HG03039 (cell line): ENCODE measurements at regions not wholly inside any gene's neighbourhood (a gene's known extent, or its start where the extent isn't known, plus 50 kb on each side); places are given as distances from the start of the nearest gene placed in this dataset.

Experiments used
- ATAC-seq: cut with Tn5 transposase; IDR thresholded peaks from one replicate; pipeline ENCODE4 v1.9.1; 2021; ENCODE audit warnings: mild to moderate bottlenecking, moderate library complexity; ENCODE audit not compliant: unreplicated experiment

GRCh38 chr15:98139337-98139736, 178.8 kb downstream of the ARRDC4 start:
- no peak for ATAC-seq

DNA sequence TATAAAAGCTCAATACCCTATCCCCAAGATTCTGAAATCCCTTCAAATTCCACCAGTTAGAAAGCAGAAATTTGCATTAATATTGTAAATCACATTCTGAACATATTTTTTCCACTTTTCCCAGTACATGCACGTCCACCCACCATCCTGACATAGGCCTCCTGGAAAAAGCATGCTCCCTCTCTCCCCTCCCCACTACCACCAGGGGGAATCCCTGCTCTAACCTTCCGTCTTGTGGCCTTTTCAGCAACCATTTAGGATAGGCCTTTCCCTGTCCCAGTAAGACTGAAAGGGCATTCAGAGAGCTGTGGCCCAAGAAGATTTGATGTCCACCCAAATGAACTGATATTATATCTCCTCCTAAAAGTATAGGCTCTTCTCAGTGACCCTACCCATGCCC, 182.1 kb downstream of the ARRDC4 start:
- ATAC-seq = no peak

DNA sequence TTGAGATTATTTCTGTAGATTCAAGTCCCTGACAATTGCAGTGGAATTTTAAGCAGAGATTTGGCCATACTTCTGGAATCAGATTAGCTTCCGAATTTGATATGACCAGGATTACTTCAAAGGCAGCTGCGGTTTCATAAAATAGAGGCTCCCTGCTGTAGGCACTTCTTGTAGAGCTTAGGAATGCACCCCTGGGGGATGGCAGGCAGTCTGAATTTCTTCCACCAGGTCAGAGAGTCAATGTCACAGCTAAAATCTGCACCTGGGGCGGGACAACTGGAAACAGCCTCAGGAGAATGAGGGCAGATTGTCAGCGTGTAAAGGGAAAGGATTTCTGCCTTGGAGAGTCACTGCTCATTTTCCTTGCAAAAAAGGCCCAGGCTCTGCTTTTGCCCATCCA, 182.6 kb downstream of the ARRDC4 start:
- ATAC-seq = no peak

- ATAC-seq = no peak
These were observed 183.9 kb downstream of the ARRDC4 start for GRCh38 chr15:98144388-98144787.

DNA sequence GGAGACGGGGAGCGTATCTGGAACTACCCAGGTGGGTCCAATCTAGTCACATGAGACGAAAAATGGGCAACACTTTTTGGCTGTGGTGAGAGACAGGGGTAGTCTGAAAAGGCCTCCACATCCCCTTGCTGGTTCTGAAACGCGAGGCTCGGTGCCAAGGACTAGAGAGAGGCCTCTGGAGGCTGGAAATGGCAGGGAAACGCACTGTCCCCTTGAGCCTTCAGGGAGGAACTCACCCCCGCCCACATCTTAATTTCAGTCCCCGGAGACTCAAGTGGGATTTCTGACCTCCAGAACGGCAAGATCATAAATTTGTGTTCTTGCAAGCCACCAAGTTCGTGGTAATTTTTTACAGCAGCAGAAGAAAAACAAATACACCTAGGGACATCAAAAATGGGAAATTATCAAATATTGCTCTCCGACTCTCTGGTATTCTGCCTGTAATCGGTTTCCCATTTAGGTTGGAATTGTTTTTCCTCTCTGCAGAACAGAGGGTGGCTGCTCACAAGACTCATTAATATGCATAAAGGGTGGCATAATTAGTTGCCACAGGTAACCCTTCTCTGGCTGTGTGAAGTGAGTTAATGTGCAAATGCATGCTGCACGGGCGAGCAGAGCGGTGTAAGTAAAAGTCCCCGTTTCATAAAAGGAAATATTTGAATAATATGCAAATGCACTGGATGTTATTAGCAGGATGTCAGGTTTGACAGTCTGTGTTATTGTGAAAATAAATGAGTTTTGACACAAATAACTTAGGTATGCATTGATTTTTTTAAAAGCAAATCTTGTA, 185.7 kb downstream of the ARRDC4 start:
- no peak for ATAC-seq

- ATAC-seq = no peak
These were observed 186.9 kb downstream of the ARRDC4 start for GRCh38 chr15:98147415-98147814.

- ATAC-seq = no peak
These were observed 189.6 kb downstream of the ARRDC4 start for GRCh38 chr15:98150084-98150483.

DNA sequence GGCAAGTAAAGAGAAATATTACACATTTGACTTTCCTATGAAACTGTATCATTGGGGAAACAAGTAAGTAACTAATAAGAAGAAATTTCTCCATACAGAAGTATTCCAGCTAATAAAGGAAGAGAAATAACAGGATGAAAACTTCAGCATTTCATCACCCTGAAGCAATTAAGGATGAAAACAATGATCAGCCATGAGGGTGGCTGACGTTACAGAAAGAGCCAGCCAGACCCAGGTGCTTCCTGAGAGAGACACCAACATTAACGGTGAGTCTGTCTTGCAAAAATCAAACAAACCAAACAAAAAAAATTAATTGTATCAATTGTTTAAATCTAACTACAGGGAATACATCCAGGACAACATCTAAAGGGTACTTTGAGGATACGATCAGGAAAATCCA, 190.0 kb downstream of the ARRDC4 start:
- no peak for ATAC-seq

DNA sequence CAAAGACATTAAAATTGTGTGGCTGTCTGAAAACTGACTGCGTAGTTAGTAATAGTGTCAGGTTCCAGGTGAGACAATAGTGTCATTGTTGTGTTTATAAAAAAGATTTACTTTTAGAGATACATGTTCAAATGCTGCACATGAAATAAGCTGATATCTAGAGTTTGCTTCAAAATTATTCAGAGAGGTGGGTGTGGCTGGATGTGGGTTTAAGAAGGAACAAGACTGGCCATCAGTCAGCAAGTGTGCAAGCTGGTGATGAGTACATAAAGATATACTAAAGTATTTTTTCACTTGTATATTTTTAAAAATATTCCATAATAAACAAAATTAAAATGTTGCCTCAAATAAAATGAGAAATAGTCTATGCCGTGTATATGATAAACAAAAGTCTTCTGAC, 190.6 kb downstream of the ARRDC4 start:
- no peak for ATAC-seq

GRCh38 chr15:98152156-98152555, 191.7 kb downstream of the ARRDC4 start:
- ATAC-seq = no peak

- ATAC-seq = no peak
These were observed 194.4 kb downstream of the ARRDC4 start for GRCh38 chr15:98154863-98155262.

DNA sequence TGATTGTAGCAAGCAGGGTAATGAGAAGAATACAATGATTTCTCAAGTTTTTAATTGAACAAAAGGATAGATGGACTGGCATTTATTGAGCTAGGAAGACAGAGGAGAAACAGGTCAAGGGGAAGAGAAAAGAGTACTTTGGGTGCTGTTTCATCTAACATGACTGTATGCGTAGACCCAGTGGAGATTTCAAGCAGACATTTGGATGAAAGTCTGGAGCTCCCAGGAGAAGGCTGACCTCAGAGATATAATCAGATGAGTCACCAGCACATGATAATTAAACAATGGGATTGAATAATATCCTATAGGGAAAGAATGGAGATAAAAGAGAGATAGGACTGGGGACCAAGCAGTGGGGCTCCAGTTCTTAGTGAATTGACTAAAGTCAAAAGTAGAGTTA, 194.9 kb downstream of the ARRDC4 start:
- ATAC-seq = no peak

DNA sequence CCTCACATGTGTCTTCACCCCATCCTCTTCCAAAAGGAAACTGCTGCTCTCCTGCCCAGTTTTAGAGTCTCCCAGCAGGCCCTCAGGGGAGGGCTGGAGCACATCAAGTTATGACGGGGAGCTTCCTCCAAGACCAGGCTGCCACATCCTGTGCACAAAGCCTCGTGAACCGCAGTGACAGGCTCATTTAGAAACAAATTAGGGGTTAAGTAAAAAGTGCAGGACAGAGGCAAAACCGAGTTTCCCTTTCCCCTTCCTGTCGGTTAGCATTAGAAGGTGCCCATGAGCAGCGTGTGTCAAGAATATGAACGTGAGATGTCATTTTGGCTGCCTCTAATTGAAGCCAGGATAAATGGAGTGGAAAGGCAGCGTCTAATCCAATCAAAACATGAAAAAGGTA, 199.7 kb downstream of the ARRDC4 start:
- peak; percentile 92 for ATAC-seq

GRCh38 chr15:98163319-98164045, 203.0 kb downstream of the ARRDC4 start:
- no peak for ATAC-seq

GRCh38 chr15:98164571-98164970, 204.1 kb downstream of the ARRDC4 start:
- no peak for ATAC-seq

DNA sequence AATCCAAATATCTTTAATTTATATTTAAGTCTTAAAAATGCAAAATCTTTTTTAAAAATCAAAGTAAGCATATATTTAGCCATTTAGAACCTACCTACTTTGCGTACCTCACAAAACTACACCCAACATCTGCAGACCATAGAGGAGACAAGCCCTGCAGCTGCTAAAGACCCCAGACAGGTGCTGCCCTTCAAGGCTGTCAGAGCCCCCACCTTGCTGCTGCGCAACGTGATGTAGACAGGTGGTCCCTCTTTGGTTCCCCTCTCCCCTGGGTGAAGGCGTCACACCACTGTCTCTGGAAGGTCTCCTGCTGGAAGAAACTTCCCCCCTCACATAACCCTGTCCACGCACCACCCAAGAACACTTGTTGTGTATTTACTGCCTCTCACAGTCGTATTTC, 204.5 kb downstream of the ARRDC4 start:
- no peak for ATAC-seq

DNA sequence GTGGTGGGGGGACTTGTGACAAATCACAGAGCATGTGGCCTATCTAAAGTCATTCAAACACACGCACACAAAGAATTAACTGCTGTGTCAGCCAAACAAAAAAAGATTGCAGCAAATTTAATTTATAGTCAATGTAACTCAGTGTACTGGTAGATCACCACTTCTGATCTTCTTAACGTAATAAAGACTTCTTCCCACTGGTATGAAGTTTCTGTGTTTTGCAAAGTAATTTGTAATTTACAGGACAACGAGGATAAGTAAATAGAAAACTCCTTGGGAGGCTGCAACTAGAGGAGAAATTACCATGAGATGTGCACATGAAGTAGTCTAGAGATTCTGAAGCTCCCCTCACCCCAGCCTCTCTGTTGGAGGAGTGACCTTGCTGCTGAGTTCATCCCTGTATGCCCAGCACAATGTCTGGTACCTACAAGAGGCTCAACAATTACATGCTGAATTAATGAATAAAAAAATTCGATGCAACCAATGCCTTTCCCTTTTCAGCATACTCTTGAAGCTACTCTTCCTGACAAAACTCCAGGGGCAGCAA, 207.3 kb downstream of the ARRDC4 start:
- no peak for ATAC-seq

- no peak for ATAC-seq
These were observed 209.0 kb downstream of the ARRDC4 start for GRCh38 chr15:98169551-98169950.

DNA sequence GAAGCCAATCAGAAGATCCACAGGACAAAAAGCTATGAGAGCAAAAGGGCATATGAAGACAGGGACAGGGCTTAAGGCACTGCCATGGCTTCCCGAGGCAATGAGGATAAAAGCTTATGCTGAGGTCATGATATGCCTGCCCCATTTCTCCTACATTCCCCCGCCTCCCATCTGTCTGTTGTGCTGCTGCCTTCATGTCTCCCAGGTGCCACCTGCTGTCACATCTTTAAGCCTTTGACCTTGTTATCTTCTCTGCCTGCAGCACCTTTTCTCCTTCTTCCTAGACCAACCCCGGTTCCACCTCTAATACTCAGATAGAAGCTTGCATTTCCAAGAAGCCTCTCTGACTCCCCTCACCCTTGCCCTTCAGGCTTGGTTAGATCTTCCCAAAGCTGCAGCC, 213.8 kb downstream of the ARRDC4 start:
- ATAC-seq = no peak

DNA sequence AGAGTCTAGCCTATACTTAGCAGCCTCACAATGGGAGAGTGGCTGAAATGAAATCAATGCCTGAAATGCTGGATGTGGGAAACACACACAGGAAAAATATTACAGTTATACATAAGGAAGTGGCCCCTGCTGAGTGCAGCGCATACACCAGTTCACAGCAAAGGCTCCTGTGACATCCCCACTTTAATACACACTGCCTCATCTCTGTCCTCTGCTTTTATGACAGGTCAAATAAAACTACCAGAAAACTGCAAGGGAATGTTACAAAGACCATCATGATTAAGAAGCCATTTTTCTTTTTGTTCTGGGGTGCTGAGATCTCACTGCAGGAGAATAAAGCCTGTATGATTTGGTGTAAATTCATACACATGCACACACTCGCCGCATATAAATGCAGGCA, 214.3 kb downstream of the ARRDC4 start:
- no peak for ATAC-seq

DNA sequence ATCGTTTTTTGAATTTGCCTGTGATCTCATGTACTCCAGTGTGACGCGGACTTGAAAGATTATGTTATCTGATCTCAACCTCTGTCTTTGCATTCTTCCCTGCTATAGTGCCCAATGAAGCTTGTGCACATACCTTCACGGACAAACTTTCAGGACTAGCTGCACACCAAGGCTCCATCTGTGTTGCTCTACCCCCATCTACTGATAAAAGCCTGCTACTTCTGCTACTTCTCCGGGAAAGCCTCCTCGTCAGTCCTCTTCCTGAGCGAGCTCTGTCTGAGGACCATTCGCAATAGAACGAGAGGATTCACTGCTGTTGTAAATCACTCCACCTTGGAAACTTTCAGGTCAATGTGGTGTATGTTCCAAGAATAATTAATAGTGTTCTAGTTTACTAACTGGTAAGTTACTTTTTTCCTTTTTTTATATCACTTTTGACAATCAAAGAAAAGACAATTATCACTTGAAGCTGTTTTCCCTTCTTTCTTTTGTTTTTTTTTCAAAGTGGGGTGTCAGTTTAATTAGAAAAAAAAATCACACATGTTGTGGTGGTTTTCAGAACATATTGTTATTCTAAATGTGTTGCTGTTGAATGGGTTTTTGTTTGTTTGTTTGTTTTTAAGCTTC, 217.6 kb downstream of the ARRDC4 start:
- ATAC-seq = no peak

- no peak for ATAC-seq
These were observed 218.4 kb downstream of the ARRDC4 start for GRCh38 chr15:98178861-98179260.
